Mammary epithelial cell (primary cell): ENCODE measurements at regions not wholly inside any gene's neighbourhood (a gene's known extent, or its start where the extent isn't known, plus 50 kb on each side); places are given as distances from the start of the nearest gene placed in this dataset.

Source experiments
- CTCF ChIP-seq, 2 donors: IDR thresholded peaks in 1 of 2; conservative IDR thresholded peaks in 1 of 2; 2 replicates each; pipeline ENCODE4 v1.5.1; 2011 to 2012; ENCODE audit warnings: inconsistent platforms in 2 of 2, low read length in 2 of 2, mild to moderate bottlenecking in 2 of 2, control low read depth in 1 of 2, low read depth in 1 of 2; ENCODE audit not compliant: insufficient read depth in 1 of 2; ENCODE audit errors: extremely low read depth in 1 of 2
- EZH2 ChIP-seq: IDR thresholded peaks from 2 replicates; pipeline ENCODE4 v1.6.1; 2012; ENCODE audit warnings: low read length, inconsistent platforms, borderline replicate concordance

GRCh38 chr7:46164629-46165028 lies 243.6 kb upstream of the IGFBP3 start:
- no peak for TF ChIP-seq CTCF (conservative IDR thresholded peaks at IDR 0.05 in 1 of 2, IDR thresholded peaks at IDR 0.05 in 1 of 2; ENCODE audit: extremely low read depth in 1 of 2, insufficient read depth in 1 of 2, low read depth in 1 of 2, low read length in 2 of 2)
- no peak for TF ChIP-seq EZH2
